Neural cell (in vitro differentiated cells): ENCODE measurements at regions not wholly inside any gene's neighbourhood (a gene's known extent, or its start where the extent isn't known, plus 50 kb on each side); places are given as distances from the start of the nearest gene placed in this dataset.

Experiments
- H2AFZ ChIP-seq: fragments of 200-600, 300-800 bp; sonication (generic), shearing (Covaris generic); 2 replicates; pipeline ENCODE4 v1.6.0; 2014; ENCODE audit warnings: low read depth, mild to moderate bottlenecking, antibody characterized with exemption, low read length, moderate library complexity
- H3F3A ChIP-seq: fragments of 200-600 bp; shearing (Covaris generic); 2 replicates; pipeline ENCODE4 v1.6.1; 2016; ENCODE audit warnings: mild to moderate bottlenecking, moderate library complexity, mixed read lengths, antibody characterized with exemption, low read length; ENCODE audit not compliant: insufficient read depth, poor library complexity, severe bottlenecking
- H3K27ac ChIP-seq: fragments of 200-600, 300-800 bp; sonication (generic), shearing (Covaris generic); 2 replicates; pipeline ENCODE4 v1.5.1; 2014; ENCODE audit warnings: mild to moderate bottlenecking, low read length, moderate library complexity
- H3K27me3 ChIP-seq: fragments of 300-800, 200-600 bp; sonication (generic), shearing (Covaris generic); 2 replicates; pipeline ENCODE4 v1.6.0; 2014; ENCODE audit warnings: mild to moderate bottlenecking, low read depth, low read length, moderate library complexity; ENCODE audit not compliant: insufficient read depth
- H3K36me3 ChIP-seq: fragments of 300-800, 200-600 bp; sonication (generic), shearing (Covaris generic); 2 replicates; pipeline ENCODE4 v1.5.1; 2014; ENCODE audit warnings: mild to moderate bottlenecking, antibody characterized with exemption, low read length, moderate library complexity; ENCODE audit not compliant: insufficient read depth
- H3K4me2 ChIP-seq: fragments of 300-800, 200-600 bp; sonication (generic), shearing (Covaris generic); 2 replicates; pipeline ENCODE4 v1.6.0; 2014; ENCODE audit warnings: mild to moderate bottlenecking, low read length
- H3K4me3 ChIP-seq: fragments of 300-800, 200-600 bp; sonication (generic), shearing (Covaris generic); 2 replicates; pipeline ENCODE4 v1.5.1; 2014; ENCODE audit warnings: mild to moderate bottlenecking, low read length, moderate library complexity
- H3K79me2 ChIP-seq: fragments of 200-600 bp; shearing (Covaris generic); replicated peaks from 2 replicates; pipeline ENCODE4 v1.6.0; 2014; ENCODE audit warnings: mild to moderate bottlenecking, low read length, moderate library complexity; ENCODE audit not compliant: insufficient read depth
- H3K9ac ChIP-seq: fragments of 300-800, 200-600 bp; sonication (generic), shearing (Covaris generic); 2 replicates; pipeline ENCODE4 v1.6.1; 2016; ENCODE audit warnings: mild to moderate bottlenecking, low read length, mixed read lengths
- H3K9me2 ChIP-seq: fragments of 200-600 bp; shearing (Covaris generic); 2 replicates; pipeline ENCODE4 v1.6.1; 2016; ENCODE audit warnings: mild to moderate bottlenecking, low read length, mixed read lengths; ENCODE audit not compliant: insufficient read depth
- H3K9me3 ChIP-seq: fragments of 200-600, 300-800 bp; sonication (generic), shearing (Covaris generic); 2 replicates; pipeline ENCODE4 v1.6.1; 2016; ENCODE audit warnings: mild to moderate bottlenecking, mixed run types, low read length, moderate library complexity, mixed read lengths
- H4K20me1 ChIP-seq: fragments of 200-600 bp; shearing (Covaris generic); 2 replicates; pipeline ENCODE4 v1.6.1; 2016; ENCODE audit warnings: mild to moderate bottlenecking, mixed run types; ENCODE audit not compliant: insufficient read depth
- CTCF ChIP-seq: fragments of 450-650 bp; IDR thresholded peaks from 2 replicates; pipeline ENCODE4 v1.5.1; 2014; ENCODE audit warnings: antibody characterized with exemption, mild to moderate bottlenecking, moderate library complexity; ENCODE audit not compliant: poor library complexity, severe bottlenecking
- EP300 ChIP-seq: fragments of 450-650 bp; conservative IDR thresholded peaks from 2 replicates; pipeline ENCODE4 v1.6.1; 2014; ENCODE audit warnings: antibody characterized with exemption, mild to moderate bottlenecking, moderate library complexity; ENCODE audit not compliant: poor library complexity, severe bottlenecking
- EZH2 ChIP-seq: fragments of 200-600, 300-800 bp; shearing (Covaris generic), sonication (generic); IDR thresholded peaks from 2 replicates; pipeline ENCODE4 v1.6.1; 2014; ENCODE audit warnings: antibody characterized with exemption, low read length, borderline replicate concordance, mild to moderate bottlenecking; ENCODE audit not compliant: insufficient read depth, poor library complexity, severe bottlenecking
- MXI1 ChIP-seq: fragments of 450-650 bp; conservative IDR thresholded peaks from 2 replicates; pipeline ENCODE4 v1.6.1; 2014; ENCODE audit warnings: antibody characterized with exemption, mild to moderate bottlenecking; ENCODE audit not compliant: poor library complexity, severe bottlenecking
- POLR2AphosphoS5 ChIP-seq: IDR thresholded peaks from 2 replicates; pipeline ENCODE4 v1.6.1; 2012
- RAD21 ChIP-seq: fragments of 450-650 bp; conservative IDR thresholded peaks from 2 replicates; pipeline ENCODE4 v1.6.1; 2014; ENCODE audit warnings: antibody characterized with exemption, mild to moderate bottlenecking, moderate library complexity
- SMC3 ChIP-seq: fragments of 450-650 bp; conservative IDR thresholded peaks from 2 replicates; pipeline ENCODE4 v1.6.1; 2014; ENCODE audit warnings: antibody characterized with exemption, mild to moderate bottlenecking, moderate library complexity; ENCODE audit not compliant: poor library complexity
- TAF1 ChIP-seq: IDR thresholded peaks from 2 replicates; pipeline ENCODE4 v1.6.1; 2012; ENCODE audit warnings: low read depth
- TF ChIP-seq, protein P1 (sequence below): IDR thresholded peaks from 2 replicates; pipeline ENCODE4 v1.6.1; 2012; ENCODE audit warnings: borderline replicate concordance

GRCh38 chr6:25057111-25057905 is 121.5 kb upstream of the RIPOR2 start:
- Histone ChIP-seq H3K79me2 (no peaks in the 10 kb centered on the region), H3K9ac (no peak overlapping the region), H3K4me2 (no peak overlapping the region), H2AFZ (no peak overlapping the region), H3K4me3 (no peak overlapping the region), H3K36me3 (no peaks in the 10 kb centered on the region), H3F3A (no peaks in the 10 kb centered on the region), H4K20me1 (no peaks in the 10 kb centered on the region), H3K27ac (no peak overlapping the region), H3K27me3 (no peaks in the 10 kb centered on the region), H3K9me3 (no peaks in the 10 kb centered on the region), H3K9me2 (no peaks in the 10 kb centered on the region)
- TF ChIP-seq CTCF (no peak), MXI1 (no peak), TAF1 (no peak)
- TF ChIP-seq, protein P1, sequence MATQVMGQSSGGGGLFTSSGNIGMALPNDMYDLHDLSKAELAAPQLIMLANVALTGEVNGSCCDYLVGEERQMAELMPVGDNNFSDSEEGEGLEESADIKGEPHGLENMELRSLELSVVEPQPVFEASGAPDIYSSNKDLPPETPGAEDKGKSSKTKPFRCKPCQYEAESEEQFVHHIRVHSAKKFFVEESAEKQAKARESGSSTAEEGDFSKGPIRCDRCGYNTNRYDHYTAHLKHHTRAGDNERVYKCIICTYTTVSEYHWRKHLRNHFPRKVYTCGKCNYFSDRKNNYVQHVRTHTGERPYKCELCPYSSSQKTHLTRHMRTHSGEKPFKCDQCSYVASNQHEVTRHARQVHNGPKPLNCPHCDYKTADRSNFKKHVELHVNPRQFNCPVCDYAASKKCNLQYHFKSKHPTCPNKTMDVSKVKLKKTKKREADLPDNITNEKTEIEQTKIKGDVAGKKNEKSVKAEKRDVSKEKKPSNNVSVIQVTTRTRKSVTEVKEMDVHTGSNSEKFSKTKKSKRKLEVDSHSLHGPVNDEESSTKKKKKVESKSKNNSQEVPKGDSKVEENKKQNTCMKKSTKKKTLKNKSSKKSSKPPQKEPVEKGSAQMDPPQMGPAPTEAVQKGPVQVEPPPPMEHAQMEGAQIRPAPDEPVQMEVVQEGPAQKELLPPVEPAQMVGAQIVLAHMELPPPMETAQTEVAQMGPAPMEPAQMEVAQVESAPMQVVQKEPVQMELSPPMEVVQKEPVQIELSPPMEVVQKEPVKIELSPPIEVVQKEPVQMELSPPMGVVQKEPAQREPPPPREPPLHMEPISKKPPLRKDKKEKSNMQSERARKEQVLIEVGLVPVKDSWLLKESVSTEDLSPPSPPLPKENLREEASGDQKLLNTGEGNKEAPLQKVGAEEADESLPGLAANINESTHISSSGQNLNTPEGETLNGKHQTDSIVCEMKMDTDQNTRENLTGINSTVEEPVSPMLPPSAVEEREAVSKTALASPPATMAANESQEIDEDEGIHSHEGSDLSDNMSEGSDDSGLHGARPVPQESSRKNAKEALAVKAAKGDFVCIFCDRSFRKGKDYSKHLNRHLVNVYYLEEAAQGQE: peak; percentile 28

DNA sequence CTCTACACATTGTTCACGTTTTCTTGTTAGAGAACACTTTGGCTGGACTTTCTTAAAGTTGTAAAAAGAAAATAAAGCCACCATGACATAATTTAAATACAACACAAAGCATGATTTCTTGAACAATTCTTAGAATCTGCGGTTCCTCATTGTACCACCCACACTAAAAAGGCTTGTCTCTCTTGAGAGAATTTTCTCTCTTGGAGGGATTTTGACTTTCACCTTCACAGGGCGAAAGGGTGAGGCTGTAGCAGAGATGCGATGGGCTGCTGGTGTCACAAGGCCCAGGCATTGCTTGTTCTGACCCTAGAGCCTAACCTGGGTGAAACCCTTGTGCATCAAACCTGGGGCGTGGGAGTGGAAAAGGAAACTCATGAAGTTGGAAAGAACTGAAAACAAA is 122.7 kb upstream of the RIPOR2 start:
- H3K27me3 ChIP-seq: no peaks in the 10 kb centered on the region
- no peaks in the 10 kb centered on the region for H4K20me1 ChIP-seq
- no peaks in the 10 kb centered on the region for H3K9me2 ChIP-seq
- H3K9ac ChIP-seq: no peak overlapping the region
- no peak overlapping the region for H3K4me3 ChIP-seq
- TF ChIP-seq, protein P1: no peak
- TF ChIP-seq SMC3: no peak
- TF ChIP-seq EP300: no peak
- TF ChIP-seq EZH2: no peak
- no peak for TF ChIP-seq RAD21
- no peak for TF ChIP-seq TAF1
- TF ChIP-seq POLR2AphosphoS5: no peak
- TF ChIP-seq MXI1: no peak
- TF ChIP-seq CTCF: no peak
- H3K9me3 ChIP-seq: no peaks in the 10 kb centered on the region
- H3K79me2 ChIP-seq: no peaks in the 10 kb centered on the region
- no peaks in the 10 kb centered on the region for H3K36me3 ChIP-seq
- H3K4me2 ChIP-seq: no peak overlapping the region
- no peaks in the 10 kb centered on the region for H3F3A ChIP-seq
- H2AFZ ChIP-seq: no peak overlapping the region
- no peak overlapping the region for H3K27ac ChIP-seq
